Parathyroid adenoma (tissue), 2 donors: ENCODE measurements at regions not wholly inside any gene's neighbourhood (a gene's known extent, or its start where the extent isn't known, plus 50 kb on each side); places are given as distances from the start of the nearest gene placed in this dataset.

Source experiments
- H2AFZ ChIP-seq: fragments of 300-600 bp; sonication (generic); one replicate; pipeline ENCODE4 v1.7.0; 2017; ENCODE audit warnings: antibody characterized with exemption, mild to moderate bottlenecking
- H3K27ac ChIP-seq: fragments of 300-600 bp; sonication (generic); one replicate; pipeline ENCODE4 v1.7.0; 2017
- H3K27me3 ChIP-seq: fragments of 300-600 bp; sonication (generic); one replicate; pipeline ENCODE4 v1.7.0; 2017; ENCODE audit warnings: low read length; ENCODE audit not compliant: control insufficient read depth, insufficient read depth
- H3K36me3 ChIP-seq: fragments of 300-600 bp; sonication (generic); one replicate; pipeline ENCODE4 v1.7.0; 2017; ENCODE audit warnings: low read length; ENCODE audit not compliant: control insufficient read depth, insufficient read depth
- H3K4me1 ChIP-seq: fragments of 300-600 bp; sonication (generic); one replicate; pipeline ENCODE4 v1.7.0; 2017; ENCODE audit warnings: control low read depth
- H3K4me2 ChIP-seq: fragments of 300-600 bp; sonication (generic); one replicate; pipeline ENCODE4 v1.7.0; 2017; ENCODE audit warnings: low read length
- H3K4me3 ChIP-seq: fragments of 300-600 bp; sonication (generic); one replicate; pipeline ENCODE4 v1.7.0; 2017; ENCODE audit warnings: low read depth, low read length
- H3K79me2 ChIP-seq: fragments of 300-600 bp; sonication (generic); one replicate; pipeline ENCODE4 v1.7.0; 2017; ENCODE audit warnings: control low read depth
- H3K9ac ChIP-seq: fragments of 300-600 bp; sonication (generic); one replicate; pipeline ENCODE4 v1.7.0; 2017; ENCODE audit warnings: mild to moderate bottlenecking
- H3K9me3 ChIP-seq: fragments of 300-600 bp; sonication (generic); one replicate; pipeline ENCODE4 v1.7.0; 2017; ENCODE audit warnings: low read length; ENCODE audit not compliant: control insufficient read depth
- TF ChIP-seq, protein P1 (sequence below): fragments of 300-600 bp; sonication (generic); IDR thresholded peaks from one replicate; pipeline ENCODE4 v1.7.0; 2017; ENCODE audit warnings: antibody characterized with exemption, mild to moderate bottlenecking
- donor health status: primary hyperparathyroidism.

DNA sequence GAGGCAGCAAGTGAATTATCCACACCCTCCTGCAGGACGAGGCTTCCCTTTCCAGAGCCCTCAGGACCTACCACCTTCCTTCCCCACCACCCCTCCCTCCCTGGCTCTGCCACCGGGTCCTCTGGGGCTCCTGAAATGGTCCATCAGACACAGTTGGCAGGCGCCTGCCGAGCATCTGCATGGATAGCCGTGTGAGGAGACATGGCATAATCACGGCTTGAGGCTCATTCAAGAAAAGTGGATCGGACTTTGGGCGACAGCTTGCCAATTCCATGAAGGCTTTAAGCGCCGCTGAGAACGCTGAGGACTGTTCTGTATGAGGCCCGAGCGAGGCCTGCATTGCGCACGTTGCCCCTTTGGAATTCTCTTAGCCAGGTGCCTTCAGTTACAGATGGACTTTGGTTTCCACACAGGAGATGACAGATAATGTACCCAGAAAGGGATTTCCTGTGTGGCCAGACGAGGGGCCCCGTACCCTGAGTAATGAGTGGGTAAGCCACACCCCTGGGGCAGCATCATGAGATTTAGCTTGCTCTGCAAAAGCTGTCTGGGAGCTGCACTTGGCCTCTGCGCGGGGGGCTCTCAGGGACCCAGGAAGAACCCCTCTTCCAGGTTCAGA is 179.8 kb downstream of the OLFM1 start:
- Histone ChIP-seq H3K4me3 (no peak overlapping the region), H3K9ac (no peak overlapping the region), H3K36me3 (no peaks in the 10 kb centered on the region), H2AFZ (no peak overlapping the region), H3K4me2 (no peak overlapping the region), H3K4me1 (no peaks in the 10 kb centered on the region), H3K9me3 (no peaks in the 10 kb centered on the region), H3K27me3 (no peaks in the 10 kb centered on the region), H3K27ac (no peak overlapping the region), H3K79me2 (no peaks in the 10 kb centered on the region)
- TF ChIP-seq, protein P1, sequence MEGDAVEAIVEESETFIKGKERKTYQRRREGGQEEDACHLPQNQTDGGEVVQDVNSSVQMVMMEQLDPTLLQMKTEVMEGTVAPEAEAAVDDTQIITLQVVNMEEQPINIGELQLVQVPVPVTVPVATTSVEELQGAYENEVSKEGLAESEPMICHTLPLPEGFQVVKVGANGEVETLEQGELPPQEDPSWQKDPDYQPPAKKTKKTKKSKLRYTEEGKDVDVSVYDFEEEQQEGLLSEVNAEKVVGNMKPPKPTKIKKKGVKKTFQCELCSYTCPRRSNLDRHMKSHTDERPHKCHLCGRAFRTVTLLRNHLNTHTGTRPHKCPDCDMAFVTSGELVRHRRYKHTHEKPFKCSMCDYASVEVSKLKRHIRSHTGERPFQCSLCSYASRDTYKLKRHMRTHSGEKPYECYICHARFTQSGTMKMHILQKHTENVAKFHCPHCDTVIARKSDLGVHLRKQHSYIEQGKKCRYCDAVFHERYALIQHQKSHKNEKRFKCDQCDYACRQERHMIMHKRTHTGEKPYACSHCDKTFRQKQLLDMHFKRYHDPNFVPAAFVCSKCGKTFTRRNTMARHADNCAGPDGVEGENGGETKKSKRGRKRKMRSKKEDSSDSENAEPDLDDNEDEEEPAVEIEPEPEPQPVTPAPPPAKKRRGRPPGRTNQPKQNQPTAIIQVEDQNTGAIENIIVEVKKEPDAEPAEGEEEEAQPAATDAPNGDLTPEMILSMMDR: no peak

DNA sequence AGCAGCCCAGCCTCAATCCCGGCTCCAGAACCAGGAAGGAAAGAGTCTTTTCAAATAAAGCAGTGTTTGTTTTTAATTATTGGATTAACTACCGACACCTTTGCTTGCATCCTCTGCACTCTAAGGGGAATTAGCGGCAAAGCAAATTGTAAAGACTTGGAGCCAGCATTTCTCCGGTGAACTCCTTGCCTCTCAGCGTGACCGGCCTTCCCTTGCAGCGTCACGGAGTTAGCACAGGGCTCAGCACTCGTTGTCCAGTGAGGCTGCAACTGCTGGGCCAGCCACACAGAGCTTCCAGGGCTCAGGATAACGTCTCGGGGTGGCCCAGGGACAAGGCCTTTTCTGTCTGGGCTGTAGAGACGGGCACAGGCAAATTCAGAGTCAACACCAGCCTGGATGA is 180.6 kb downstream of the OLFM1 start:
- no peak overlapping the region for H2AFZ ChIP-seq
- no peak overlapping the region for H3K27ac ChIP-seq
- H3K36me3 ChIP-seq: no peaks in the 10 kb centered on the region

DNA sequence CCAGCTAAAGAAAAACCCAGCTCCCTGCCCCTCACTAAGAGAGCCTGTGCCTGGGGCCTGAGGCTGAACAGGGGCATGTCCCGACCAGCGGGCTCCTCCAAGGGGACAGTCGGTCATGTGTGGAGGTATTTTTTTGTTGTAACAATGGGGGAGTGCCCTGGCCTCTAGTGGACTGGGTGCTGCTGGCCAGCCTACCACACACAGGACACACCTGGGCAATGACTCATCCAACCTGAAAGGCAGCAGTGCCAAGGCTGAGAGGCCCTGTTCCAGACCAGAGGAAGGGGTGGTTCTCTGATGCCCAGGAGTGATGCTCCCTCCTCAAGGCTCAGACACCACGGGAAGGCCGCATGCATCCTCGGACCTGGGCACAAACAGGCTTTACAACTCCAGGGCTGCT is 181.5 kb downstream of the OLFM1 start:
- Histone ChIP-seq H3K27ac (no peak overlapping the region), H3K9ac (no peak overlapping the region), H3K9me3 (no peaks in the 10 kb centered on the region), H3K4me3 (no peak overlapping the region), H3K27me3 (no peaks in the 10 kb centered on the region), H2AFZ (no peak overlapping the region), H3K4me1 (no peaks in the 10 kb centered on the region), H3K79me2 (no peaks in the 10 kb centered on the region), H3K4me2 (no peak overlapping the region), H3K36me3 (no peaks in the 10 kb centered on the region)
- TF ChIP-seq, protein P1: no peak

More for the DNA sequence above, 180.6 kb downstream of the OLFM1 start:
- no peaks in the 10 kb centered on the region for H3K9me3 ChIP-seq
- H3K79me2 ChIP-seq: no peaks in the 10 kb centered on the region
- H3K27me3 ChIP-seq: no peaks in the 10 kb centered on the region
- no peak overlapping the region for H3K4me3 ChIP-seq
- no peaks in the 10 kb centered on the region for H3K4me1 ChIP-seq
- H3K4me2 ChIP-seq: no peak overlapping the region
- H3K9ac ChIP-seq: no peak overlapping the region
- TF ChIP-seq, protein P1: no peak

DNA sequence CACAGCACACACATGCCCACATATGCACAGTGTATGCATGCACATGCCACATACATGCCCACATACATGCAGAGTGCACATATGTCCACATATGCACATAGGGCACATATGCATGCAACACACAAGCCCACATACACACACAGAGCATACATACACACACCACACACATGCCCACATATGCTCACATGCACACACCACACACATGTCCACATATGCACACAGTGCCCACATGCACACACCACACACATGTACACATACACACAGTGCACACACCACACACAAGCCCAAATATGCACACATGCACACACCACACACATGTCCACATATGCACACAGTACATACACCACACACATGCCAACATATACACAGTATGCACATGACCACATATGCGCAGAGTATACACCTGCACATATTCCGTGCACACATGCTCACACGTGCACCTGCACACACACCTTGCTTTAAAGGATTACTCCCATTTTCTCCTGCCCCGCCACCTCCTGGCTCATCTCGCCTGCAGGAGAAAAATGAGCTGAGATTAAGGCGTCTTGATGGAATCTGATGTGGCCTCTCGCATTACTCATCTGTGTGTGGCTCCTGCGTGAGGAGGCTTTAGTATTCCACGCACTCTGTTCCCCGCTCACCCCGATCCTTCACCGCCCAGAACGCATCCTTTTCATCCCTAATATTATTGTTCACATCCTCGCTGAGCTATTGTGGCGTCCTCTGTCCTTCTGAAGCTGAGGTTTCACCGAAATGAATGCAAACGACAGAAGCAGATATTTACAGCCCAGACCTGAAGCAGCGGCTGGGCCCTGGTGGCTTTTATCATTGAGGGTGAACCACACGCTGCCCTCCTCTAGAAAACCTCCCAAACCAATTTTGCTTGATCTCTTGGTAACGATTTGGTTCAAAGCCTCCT is 182.7 kb downstream of the OLFM1 start:
- no peak overlapping the region for H3K4me2 ChIP-seq
- H3K4me3 ChIP-seq: no peak overlapping the region
- no peaks in the 10 kb centered on the region for H3K27me3 ChIP-seq
- TF ChIP-seq, protein P1: no peak
- no peaks in the 10 kb centered on the region for H3K79me2 ChIP-seq
- H3K4me1 ChIP-seq: no peaks in the 10 kb centered on the region
- H3K9ac ChIP-seq: no peak overlapping the region
- H3K27ac ChIP-seq: no peak overlapping the region
- H2AFZ ChIP-seq: no peak overlapping the region
- no peaks in the 10 kb centered on the region for H3K9me3 ChIP-seq
- no peaks in the 10 kb centered on the region for H3K36me3 ChIP-seq
